Ishikawa (cell line): ENCODE measurements at regions not wholly inside any gene's neighbourhood (a gene's known extent, or its start where the extent isn't known, plus 50 kb on each side); places are given as distances from the start of the nearest gene placed in this dataset.

Experiments
- CEBPB ChIP-seq: IDR thresholded peaks from 2 replicates; pipeline ENCODE4 v1.6.1; 2012
- CREB1 ChIP-seq: IDR thresholded peaks from 2 replicates; pipeline ENCODE4 v1.6.1; 2012; ENCODE audit warnings: low read depth
- EGR1 ChIP-seq: IDR thresholded peaks from 2 replicates; pipeline ENCODE4 v1.6.1; 2012
- EP300 ChIP-seq: IDR thresholded peaks from 2 replicates; pipeline ENCODE4 v1.6.1; 2012; ENCODE audit warnings: borderline replicate concordance
- FOXM1 ChIP-seq: IDR thresholded peaks from 2 replicates; pipeline ENCODE4 v1.6.1; 2012; ENCODE audit warnings: low read depth, borderline replicate concordance
- MAX ChIP-seq: IDR thresholded peaks from 2 replicates; pipeline ENCODE4 v1.6.1; 2012
- NFIC ChIP-seq: IDR thresholded peaks from 2 replicates; pipeline ENCODE4 v1.6.1; 2012
- RAD21 ChIP-seq: IDR thresholded peaks from 2 replicates; pipeline ENCODE4 v1.6.1; 2012; ENCODE audit warnings: low read depth
- REST ChIP-seq: IDR thresholded peaks from 2 replicates; pipeline ENCODE4 v1.6.1; 2012; ENCODE audit warnings: low read depth, mild to moderate bottlenecking
- TAF1 ChIP-seq: IDR thresholded peaks from 2 replicates; pipeline ENCODE4 v1.6.1; 2012; ENCODE audit warnings: low read depth, mild to moderate bottlenecking
- TCF12 ChIP-seq: IDR thresholded peaks from 2 replicates; pipeline ENCODE4 v1.6.1; 2012; ENCODE audit warnings: low read depth
- TEAD4 ChIP-seq: IDR thresholded peaks from 2 replicates; pipeline ENCODE4 v1.6.1; 2012
- USF1 ChIP-seq: IDR thresholded peaks from 2 replicates; pipeline ENCODE4 v1.6.1; 2012
- YY1 ChIP-seq: IDR thresholded peaks from 2 replicates; pipeline ENCODE4 v1.6.1; 2012; ENCODE audit warnings: low read depth
- ZBTB7A ChIP-seq: IDR thresholded peaks from 2 replicates; pipeline ENCODE4 v1.6.1; 2012; ENCODE audit warnings: low read depth

- TF ChIP-seq TAF1: no peak
Observed at GRCh38 chr1:221604948-221605347, 136.9 kb downstream of the DUSP10 start.

GRCh38 chr1:221605569-221605968 lies 136.3 kb downstream of the DUSP10 start:
- TF ChIP-seq TEAD4 (no peak), EGR1 (no peak), RAD21 (no peak), CEBPB (no peak), FOXM1 (no peak), ZBTB7A (no peak)

- TF ChIP-seq FOXM1 (no peak), NFIC (no peak), TCF12 (no peak), EGR1 (no peak), REST (no peak), TAF1 (no peak), CREB1 (no peak), RAD21 (no peak), ZBTB7A (no peak), TEAD4 (no peak), USF1 (no peak), MAX (no peak), CEBPB (no peak), EP300 (no peak)
Observed at GRCh38 chr1:221606256-221606655, 135.6 kb downstream of the DUSP10 start.

- no peak for TF ChIP-seq USF1
- no peak for TF ChIP-seq NFIC
- no peak for TF ChIP-seq RAD21
- no peak for TF ChIP-seq CEBPB
- no peak for TF ChIP-seq EP300
- TF ChIP-seq MAX: no peak
- TF ChIP-seq CREB1: no peak
- TF ChIP-seq EGR1: no peak
Observed at GRCh38 chr1:221608835-221609320, 133.0 kb downstream of the DUSP10 start.

- TF ChIP-seq REST (no peak), MAX (no peak), CEBPB (no peak), USF1 (no peak), EP300 (no peak), YY1 (no peak), TEAD4 (no peak)
Observed at GRCh38 chr1:221611656-221612046, 130.2 kb downstream of the DUSP10 start.

GRCh38 chr1:221612047-221612777 lies 129.7 kb downstream of the DUSP10 start:
- TF ChIP-seq YY1 (no peak), MAX (no peak), NFIC (no peak), TCF12 (no peak), REST (no peak), TEAD4 (no peak), TAF1 (no peak), CEBPB (no peak), CREB1 (no peak)
